Lower leg skin (tissue), 3 donors: ENCODE measurements at regions not wholly inside any gene's neighbourhood (a gene's known extent, or its start where the extent isn't known, plus 50 kb on each side); places are given as distances from the start of the nearest gene placed in this dataset.

Experiments
- CTCF ChIP-seq, 3 donors: fragments of 450-650 bp; IDR thresholded peaks; one replicate each; pipeline ENCODE4 v1.5.1; 2016; ENCODE audit warnings: antibody characterized with exemption in 3 of 3, mild to moderate bottlenecking in 3 of 3, moderate library complexity in 2 of 3
- POLR2A ChIP-seq, 2 donors: fragments of 450-650 bp; IDR thresholded peaks; one replicate each; pipeline ENCODE4 v1.6.1; 2016 to 2017; ENCODE audit warnings: antibody characterized with exemption in 2 of 2, mild to moderate bottlenecking in 1 of 2, moderate library complexity in 1 of 2

DNA sequence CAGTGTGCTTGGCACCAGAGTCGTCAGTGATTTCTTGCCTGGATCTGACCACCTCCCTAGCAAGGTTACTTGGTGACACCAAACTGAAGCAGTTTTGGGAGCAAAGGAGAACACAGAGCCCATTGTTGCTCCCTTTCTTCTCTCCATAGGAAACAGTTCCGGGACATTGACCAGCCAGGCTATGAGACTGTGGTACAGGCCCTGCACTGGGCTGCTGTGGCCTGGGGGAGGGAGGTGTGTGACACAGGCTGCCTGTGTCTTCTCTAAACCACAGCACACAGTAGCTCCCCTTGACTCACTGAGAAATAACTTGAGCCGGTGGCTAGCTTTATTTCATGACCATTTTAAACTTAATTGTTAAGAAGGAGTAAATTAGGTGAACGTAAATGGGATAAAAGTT is 214.8 kb upstream of the UBL3 start:
- TF ChIP-seq CTCF (IDR thresholded peaks at IDR 0.05) (no peak), POLR2A (IDR thresholded peaks at IDR 0.05) (no peak)
